ENCODE measurements at regions not wholly inside any gene's neighbourhood (a gene's known extent, or its start where the extent isn't known, plus 50 kb on each side); places are given as distances from the start of the nearest gene placed in this dataset.

- TF ChIP-seq, protein P1, sequence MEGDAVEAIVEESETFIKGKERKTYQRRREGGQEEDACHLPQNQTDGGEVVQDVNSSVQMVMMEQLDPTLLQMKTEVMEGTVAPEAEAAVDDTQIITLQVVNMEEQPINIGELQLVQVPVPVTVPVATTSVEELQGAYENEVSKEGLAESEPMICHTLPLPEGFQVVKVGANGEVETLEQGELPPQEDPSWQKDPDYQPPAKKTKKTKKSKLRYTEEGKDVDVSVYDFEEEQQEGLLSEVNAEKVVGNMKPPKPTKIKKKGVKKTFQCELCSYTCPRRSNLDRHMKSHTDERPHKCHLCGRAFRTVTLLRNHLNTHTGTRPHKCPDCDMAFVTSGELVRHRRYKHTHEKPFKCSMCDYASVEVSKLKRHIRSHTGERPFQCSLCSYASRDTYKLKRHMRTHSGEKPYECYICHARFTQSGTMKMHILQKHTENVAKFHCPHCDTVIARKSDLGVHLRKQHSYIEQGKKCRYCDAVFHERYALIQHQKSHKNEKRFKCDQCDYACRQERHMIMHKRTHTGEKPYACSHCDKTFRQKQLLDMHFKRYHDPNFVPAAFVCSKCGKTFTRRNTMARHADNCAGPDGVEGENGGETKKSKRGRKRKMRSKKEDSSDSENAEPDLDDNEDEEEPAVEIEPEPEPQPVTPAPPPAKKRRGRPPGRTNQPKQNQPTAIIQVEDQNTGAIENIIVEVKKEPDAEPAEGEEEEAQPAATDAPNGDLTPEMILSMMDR (IDR thresholded peaks at IDR 0.05) = no peak
- no peak for TF ChIP-seq POLR2A (IDR thresholded peaks at IDR 0.05)
Observed at GRCh38 chr9:99359336-99359735, 137.3 kb downstream of the SEC61B start.
